Hepatocyte (in vitro differentiated cells): ENCODE measurements at regions not wholly inside any gene's neighbourhood (a gene's known extent, or its start where the extent isn't known, plus 50 kb on each side); places are given as distances from the start of the nearest gene placed in this dataset.

Experiments
- DNase-seq: peaks from one replicate; pipeline ENCODE4 v3.0.0-alpha.2; 2016; ENCODE audit warnings: low spot score
- H2AFZ ChIP-seq: fragments of 200-600 bp; sonication (generic); 2 replicates; pipeline ENCODE4 v1.6.0; 2016; ENCODE audit warnings: antibody characterized with exemption, mild to moderate bottlenecking
- H3K27ac ChIP-seq: fragments of 200-600 bp; sonication (generic); 2 replicates; pipeline ENCODE4 v1.5.1; 2016; ENCODE audit warnings: mild to moderate bottlenecking
- H3K27me3 ChIP-seq: fragments of 200-600 bp; sonication (generic); 2 replicates; pipeline ENCODE4 v1.6.1; 2016
- H3K36me3 ChIP-seq: fragments of 200-600 bp; sonication (generic); replicated peaks from 2 replicates; pipeline ENCODE4 v1.5.1; 2016; ENCODE audit warnings: low read depth; ENCODE audit not compliant: insufficient read depth
- H3K4me1 ChIP-seq: fragments of 200-600 bp; sonication (generic); 2 replicates; pipeline ENCODE4 v1.5.1; 2016; ENCODE audit warnings: mild to moderate bottlenecking, moderate library complexity; ENCODE audit not compliant: insufficient read depth
- H3K4me2 ChIP-seq: fragments of 200-600 bp; sonication (generic); 2 replicates; pipeline ENCODE4 v1.6.0; 2016
- H3K4me3 ChIP-seq: fragments of 200-600 bp; sonication (generic); 2 replicates; pipeline ENCODE4 v1.5.1; 2016; ENCODE audit warnings: mild to moderate bottlenecking
- H3K79me2 ChIP-seq: fragments of 200-600 bp; sonication (generic); 2 replicates; pipeline ENCODE4 v1.6.0; 2017; ENCODE audit warnings: mild to moderate bottlenecking
- H3K9me2 ChIP-seq: fragments of 200-600 bp; sonication (generic); replicated peaks from 2 replicates; pipeline ENCODE4 v1.6.0; 2017; ENCODE audit warnings: mild to moderate bottlenecking; ENCODE audit not compliant: insufficient read depth
- H3K9me3 ChIP-seq: fragments of 200-600 bp; sonication (generic); 2 replicates; pipeline ENCODE4 v1.5.1; 2016; ENCODE audit warnings: low read depth, mild to moderate bottlenecking
- H4K20me1 ChIP-seq: fragments of 200-600 bp; sonication (generic); 2 replicates; pipeline ENCODE4 v1.6.0; 2016; ENCODE audit warnings: mild to moderate bottlenecking; ENCODE audit not compliant: insufficient read depth, poor library complexity, severe bottlenecking
- EZH2 ChIP-seq: fragments of 200-600 bp; sonication (generic); IDR thresholded peaks from 2 replicates; pipeline ENCODE4 v1.6.1; 2016; ENCODE audit warnings: antibody characterized with exemption, mild to moderate bottlenecking, borderline replicate concordance
- EZH2phosphoT487 ChIP-seq: fragments of 200-600 bp; sonication (generic); IDR thresholded peaks from one replicate; pipeline ENCODE4 v1.6.1; 2018; ENCODE audit warnings: antibody characterized with exemption, mild to moderate bottlenecking, low read depth, moderate library complexity; ENCODE audit not compliant: unreplicated experiment, severe bottlenecking
- WGBS: methylation state at CpG from one replicate; pipeline ENCODE4 v1.1.6; 2016; ENCODE audit warnings: low lambda C conversion rate; ENCODE audit errors: missing lambda C conversion rate; 5-methylcytosine and 5-hydroxymethylcytosine counted together
- TF ChIP-seq, protein P1 (sequence below): fragments of 200-600 bp; sonication (generic); IDR thresholded peaks from 2 replicates; pipeline ENCODE4 v1.5.1; 2016; ENCODE audit warnings: antibody characterized with exemption, mild to moderate bottlenecking; ENCODE audit not compliant: poor library complexity

DNA sequence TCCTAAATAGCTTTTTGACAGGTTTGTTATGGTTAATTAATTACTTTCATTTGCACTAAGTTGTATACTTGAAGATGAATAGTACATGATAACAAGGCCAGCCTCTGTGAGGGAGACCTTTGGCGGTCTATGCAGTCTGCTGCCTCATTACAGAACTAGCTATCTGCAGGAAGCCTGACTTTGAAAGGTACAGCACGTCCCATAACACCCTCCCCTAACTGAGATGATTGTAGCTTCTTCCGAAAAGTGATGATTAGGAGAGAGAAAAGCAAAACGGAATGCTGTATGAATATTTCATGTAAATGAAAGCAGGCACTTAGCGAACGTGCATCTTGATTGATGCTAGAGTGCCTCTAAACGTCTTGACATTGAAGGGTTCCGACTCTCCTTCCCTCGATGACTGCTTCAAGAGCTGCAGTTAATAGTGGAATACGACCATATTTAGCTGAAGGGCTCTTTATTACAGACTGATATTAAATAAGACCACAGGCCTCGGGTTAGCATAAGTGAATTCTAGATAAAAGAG, 116.2 kb upstream of the TMCO5A start:
- Histone ChIP-seq H2AFZ (no peak overlapping the region), H3K9me3 (no peaks in the 10 kb centered on the region), H3K27ac (no peak overlapping the region), H3K9me2 (no peaks in the 10 kb centered on the region), H3K27me3 (no peaks in the 10 kb centered on the region), H3K4me2 (no peak overlapping the region), H3K79me2 (no peaks in the 10 kb centered on the region), H3K4me3 (no peak overlapping the region), H4K20me1 (no peaks in the 10 kb centered on the region), H3K36me3 (no peaks in the 10 kb centered on the region), H3K4me1 (no peaks in the 10 kb centered on the region)
- DNase-seq = no peak
- 80% methylated on average over 11 of the region's 11 CpGs for WGBS
- TF ChIP-seq EZH2phosphoT487 = no peak
- TF ChIP-seq EZH2 = no peak
- TF ChIP-seq, protein P1, sequence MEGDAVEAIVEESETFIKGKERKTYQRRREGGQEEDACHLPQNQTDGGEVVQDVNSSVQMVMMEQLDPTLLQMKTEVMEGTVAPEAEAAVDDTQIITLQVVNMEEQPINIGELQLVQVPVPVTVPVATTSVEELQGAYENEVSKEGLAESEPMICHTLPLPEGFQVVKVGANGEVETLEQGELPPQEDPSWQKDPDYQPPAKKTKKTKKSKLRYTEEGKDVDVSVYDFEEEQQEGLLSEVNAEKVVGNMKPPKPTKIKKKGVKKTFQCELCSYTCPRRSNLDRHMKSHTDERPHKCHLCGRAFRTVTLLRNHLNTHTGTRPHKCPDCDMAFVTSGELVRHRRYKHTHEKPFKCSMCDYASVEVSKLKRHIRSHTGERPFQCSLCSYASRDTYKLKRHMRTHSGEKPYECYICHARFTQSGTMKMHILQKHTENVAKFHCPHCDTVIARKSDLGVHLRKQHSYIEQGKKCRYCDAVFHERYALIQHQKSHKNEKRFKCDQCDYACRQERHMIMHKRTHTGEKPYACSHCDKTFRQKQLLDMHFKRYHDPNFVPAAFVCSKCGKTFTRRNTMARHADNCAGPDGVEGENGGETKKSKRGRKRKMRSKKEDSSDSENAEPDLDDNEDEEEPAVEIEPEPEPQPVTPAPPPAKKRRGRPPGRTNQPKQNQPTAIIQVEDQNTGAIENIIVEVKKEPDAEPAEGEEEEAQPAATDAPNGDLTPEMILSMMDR = no peak

DNA sequence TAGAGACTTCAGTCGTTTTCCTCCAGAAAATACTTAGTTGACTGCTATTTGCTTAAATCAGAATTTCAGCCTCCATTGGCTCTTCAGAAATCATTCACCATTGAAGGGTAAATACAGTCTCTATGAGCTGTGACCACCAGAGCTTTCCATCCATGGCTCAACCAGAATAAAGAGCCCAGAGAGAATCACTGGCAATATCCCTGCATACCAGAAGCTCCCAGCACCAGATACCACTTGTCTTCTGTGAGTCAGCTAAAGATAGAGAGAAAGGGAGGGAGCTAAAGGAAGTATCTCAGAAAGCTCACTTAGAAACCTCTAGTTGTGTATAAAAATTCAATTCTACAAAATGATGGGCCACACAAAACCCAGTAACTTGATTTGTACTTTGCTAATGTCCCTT, 115.2 kb upstream of the TMCO5A start:
- Histone ChIP-seq H3K4me1 (no peaks in the 10 kb centered on the region), H3K4me2 (no peak overlapping the region), H3K9me2 (no peaks in the 10 kb centered on the region), H3K79me2 (no peaks in the 10 kb centered on the region), H3K36me3 (no peaks in the 10 kb centered on the region), H3K27ac (no peak overlapping the region), H2AFZ (no peak overlapping the region), H3K27me3 (no peaks in the 10 kb centered on the region), H3K9me3 (no peaks in the 10 kb centered on the region), H3K4me3 (no peak overlapping the region), H4K20me1 (no peaks in the 10 kb centered on the region)
- 92% methylated on average over 1 of the region's 1 CpG for WGBS
- DNase-seq = no peak
- TF ChIP-seq, protein P1 = no peak
- no peak for TF ChIP-seq EZH2phosphoT487
- no peak for TF ChIP-seq EZH2

DNA sequence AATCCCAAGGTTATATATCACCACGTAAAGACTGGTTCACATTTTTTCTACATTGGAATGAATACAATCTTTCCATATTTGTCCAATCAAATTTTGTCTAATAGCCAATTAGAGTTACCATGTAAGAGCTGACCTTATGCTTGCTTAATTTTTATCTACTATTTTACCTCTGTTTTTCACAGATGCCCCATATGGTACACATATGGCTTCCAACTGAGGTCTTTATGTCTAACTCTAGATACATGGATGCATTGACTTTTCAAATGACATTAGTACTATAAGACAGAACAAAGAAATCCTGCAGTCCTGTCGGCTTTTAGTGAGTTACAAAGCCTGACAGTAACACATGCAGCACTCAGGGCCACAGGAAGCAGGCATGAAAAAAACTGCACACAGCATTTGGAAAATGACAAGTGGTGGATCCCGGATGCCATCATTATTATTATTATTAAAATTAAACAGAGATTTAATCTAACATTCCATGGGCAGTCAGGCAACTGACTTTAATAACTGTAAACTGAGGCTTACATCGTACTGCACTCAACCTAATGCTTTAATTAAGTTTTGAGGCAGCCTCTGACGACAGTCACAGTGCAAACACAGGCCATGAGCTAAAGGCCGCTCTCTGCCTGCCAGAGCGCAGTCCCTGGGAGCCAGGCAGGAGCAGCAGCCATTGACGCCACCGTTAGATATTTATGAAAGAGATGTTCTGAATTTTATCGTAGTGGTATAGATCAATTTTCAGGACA, 113.9 kb upstream of the TMCO5A start:
- 77% methylated on average over 10 of the region's 10 CpGs for WGBS
- no peaks in the 10 kb centered on the region for H3K36me3 ChIP-seq

More for the DNA sequence above, 113.9 kb upstream of the TMCO5A start:
- no peaks in the 10 kb centered on the region for H3K79me2 ChIP-seq
- DNase-seq = no peak
- no peak overlapping the region for H3K4me2 ChIP-seq
- no peaks in the 10 kb centered on the region for H3K9me2 ChIP-seq
- H3K27me3 ChIP-seq = no peaks in the 10 kb centered on the region
- no peaks in the 10 kb centered on the region for H3K9me3 ChIP-seq
- H3K27ac ChIP-seq = no peak overlapping the region
- H4K20me1 ChIP-seq = no peaks in the 10 kb centered on the region
- H3K4me3 ChIP-seq = no peak overlapping the region
- no peaks in the 10 kb centered on the region for H3K4me1 ChIP-seq
- TF ChIP-seq, protein P1 = no peak
- TF ChIP-seq EZH2phosphoT487 (no peak), EZH2 (no peak)
- no peak overlapping the region for H2AFZ ChIP-seq
